HepG2 (cell line): ENCODE measurements at regions not wholly inside any gene's neighbourhood (a gene's known extent, or its start where the extent isn't known, plus 50 kb on each side); places are given as distances from the start of the nearest gene placed in this dataset.

Source experiments
- ATF7 ChIP-seq, 2 experiments: fragments of 450-650 bp in 1 of 2; sonication (generic) in 1 of 2; formaldehyde crosslinking in 1 of 2; IDR thresholded peaks; 2 replicates each; pipeline versions ENCODE4 v1.4.0 to v1.6.1; 2016 to 2020; ENCODE audit warnings: antibody characterized with exemption in 1 of 2, mild to moderate bottlenecking in 1 of 2, missing genetic modification reagents in 1 of 2
- HNF4G ChIP-seq, 2 experiments: sonication (generic) in 1 of 2; formaldehyde crosslinking in 1 of 2; IDR thresholded peaks; 2 replicates each; pipeline versions ENCODE4 v1.4.0 to v1.6.1; 2011 to 2020; ENCODE audit warnings: borderline replicate concordance in 2 of 2, low read depth in 2 of 2, mild to moderate bottlenecking in 2 of 2, low read length in 1 of 2, missing genetic modification reagents in 1 of 2, moderate library complexity in 1 of 2
- JDP2 ChIP-seq: sonication (generic); formaldehyde crosslinking; IDR thresholded peaks from 2 replicates; pipeline ENCODE4 v1.8.1; 2022; ENCODE audit warnings: missing genetic modification reagents, borderline replicate concordance
- MYNN ChIP-seq: sonication (generic); formaldehyde crosslinking; IDR thresholded peaks from 2 replicates; pipeline ENCODE4 v1.4.0; 2020; ENCODE audit warnings: mild to moderate bottlenecking, low read depth, missing genetic modification reagents
- POLR2A ChIP-seq, 2 experiments: IDR thresholded peaks; 2 replicates each; pipeline ENCODE4 v1.6.1; 2011; ENCODE audit warnings: low read depth in 2 of 2, low read length in 2 of 2, mild to moderate bottlenecking in 1 of 2, moderate library complexity in 1 of 2; ENCODE audit not compliant: insufficient read depth in 1 of 2
- RNF2 ChIP-seq: fragments of 450-650 bp; conservative IDR thresholded peaks from 2 replicates; pipeline ENCODE4 v1.6.1; 2016; ENCODE audit warnings: low read depth
- RORA ChIP-seq: sonication (generic); formaldehyde crosslinking; IDR thresholded peaks from 2 replicates; pipeline ENCODE4 v1.5.0; 2020; ENCODE audit warnings: mild to moderate bottlenecking, missing genetic modification reagents, moderate library complexity
- SP1 ChIP-seq, 2 experiments: fragments of 450-650 bp in 1 of 2; sonication (generic) in 1 of 2; formaldehyde crosslinking in 1 of 2; IDR thresholded peaks; 2 replicates each; pipeline versions ENCODE4 v1.4.0 to v1.6.1; 2016 to 2020; ENCODE audit warnings: missing genetic modification reagents in 1 of 2
- ZFP36 ChIP-seq: fragments of 150-350 bp; IDR thresholded peaks from 2 replicates; pipeline ENCODE4 v1.6.1; 2018; ENCODE audit warnings: borderline replicate concordance, low read length, low read depth; ENCODE audit not compliant: partially characterized antibody
- ZFP36L1 ChIP-seq: sonication (generic); formaldehyde crosslinking; IDR thresholded peaks from 2 replicates; pipeline ENCODE4 v1.8.0; 2022; ENCODE audit warnings: mild to moderate bottlenecking, missing genetic modification reagents, moderate library complexity
- TF ChIP-seq, protein P1 (sequence below): sonication (generic); formaldehyde crosslinking; IDR thresholded peaks from 2 replicates; pipeline ENCODE4 v1.5.0; 2020; ENCODE audit warnings: mild to moderate bottlenecking, missing genetic modification reagents, moderate library complexity
- TF ChIP-seq, protein P2 (sequence below): sonication (generic); formaldehyde crosslinking; conservative IDR thresholded peaks from 2 replicates; pipeline ENCODE4 v1.8.0; 2022; ENCODE audit warnings: mild to moderate bottlenecking, moderate library complexity, missing genetic modification reagents
- TF ChIP-seq, protein P3 (sequence below), 2 experiments: IDR thresholded peaks; 2 replicates each; pipeline ENCODE4 v1.6.1; 2011 to 2012; ENCODE audit warnings: low read length in 2 of 2, borderline replicate concordance in 1 of 2, low read depth in 1 of 2, mild to moderate bottlenecking in 1 of 2, moderate library complexity in 1 of 2

DNA sequence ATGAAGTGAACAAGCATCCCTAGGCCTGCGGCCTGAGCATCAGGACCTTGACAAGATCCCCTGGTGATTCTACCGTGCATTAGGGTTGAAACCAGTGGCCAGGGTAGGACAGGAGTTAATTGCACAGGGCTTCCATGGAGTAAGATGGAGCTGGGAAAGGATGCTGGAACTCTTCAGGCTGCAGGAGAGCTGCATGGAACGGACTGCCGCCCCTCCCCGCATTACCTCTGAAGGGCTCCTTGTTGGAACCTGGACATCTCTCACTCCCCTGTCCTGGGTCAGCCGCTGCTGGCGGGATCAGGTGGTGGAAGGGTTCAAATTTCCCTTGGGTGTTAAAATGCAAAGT lies 156.6 kb upstream of the ID2 start:
- TF ChIP-seq, protein P1, sequence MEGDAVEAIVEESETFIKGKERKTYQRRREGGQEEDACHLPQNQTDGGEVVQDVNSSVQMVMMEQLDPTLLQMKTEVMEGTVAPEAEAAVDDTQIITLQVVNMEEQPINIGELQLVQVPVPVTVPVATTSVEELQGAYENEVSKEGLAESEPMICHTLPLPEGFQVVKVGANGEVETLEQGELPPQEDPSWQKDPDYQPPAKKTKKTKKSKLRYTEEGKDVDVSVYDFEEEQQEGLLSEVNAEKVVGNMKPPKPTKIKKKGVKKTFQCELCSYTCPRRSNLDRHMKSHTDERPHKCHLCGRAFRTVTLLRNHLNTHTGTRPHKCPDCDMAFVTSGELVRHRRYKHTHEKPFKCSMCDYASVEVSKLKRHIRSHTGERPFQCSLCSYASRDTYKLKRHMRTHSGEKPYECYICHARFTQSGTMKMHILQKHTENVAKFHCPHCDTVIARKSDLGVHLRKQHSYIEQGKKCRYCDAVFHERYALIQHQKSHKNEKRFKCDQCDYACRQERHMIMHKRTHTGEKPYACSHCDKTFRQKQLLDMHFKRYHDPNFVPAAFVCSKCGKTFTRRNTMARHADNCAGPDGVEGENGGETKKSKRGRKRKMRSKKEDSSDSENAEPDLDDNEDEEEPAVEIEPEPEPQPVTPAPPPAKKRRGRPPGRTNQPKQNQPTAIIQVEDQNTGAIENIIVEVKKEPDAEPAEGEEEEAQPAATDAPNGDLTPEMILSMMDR (CRISPR knock-in tag) = no peak
- TF ChIP-seq, protein P2, sequence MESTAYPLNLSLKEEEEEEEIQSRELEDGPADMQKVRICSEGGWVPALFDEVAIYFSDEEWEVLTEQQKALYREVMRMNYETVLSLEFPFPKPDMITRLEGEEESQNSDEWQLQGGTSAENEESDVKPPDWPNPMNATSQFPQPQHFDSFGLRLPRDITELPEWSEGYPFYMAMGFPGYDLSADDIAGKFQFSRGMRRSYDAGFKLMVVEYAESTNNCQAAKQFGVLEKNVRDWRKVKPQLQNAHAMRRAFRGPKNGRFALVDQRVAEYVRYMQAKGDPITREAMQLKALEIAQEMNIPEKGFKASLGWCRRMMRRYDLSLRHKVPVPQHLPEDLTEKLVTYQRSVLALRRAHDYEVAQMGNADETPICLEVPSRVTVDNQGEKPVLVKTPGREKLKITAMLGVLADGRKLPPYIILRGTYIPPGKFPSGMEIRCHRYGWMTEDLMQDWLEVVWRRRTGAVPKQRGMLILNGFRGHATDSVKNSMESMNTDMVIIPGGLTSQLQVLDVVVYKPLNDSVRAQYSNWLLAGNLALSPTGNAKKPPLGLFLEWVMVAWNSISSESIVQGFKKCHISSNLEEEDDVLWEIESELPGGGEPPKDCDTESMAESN (CRISPR knock-in tag) = no peak
- TF ChIP-seq ZFP36L1 (CRISPR knock-in tag) (no peak), HNF4G (IDR thresholded peaks at IDR 0.05; ENCODE audit: borderline replicate concordance, low read depth, low read length) (0 out of 2 replicates have a peak, but pooled peaks have one; percentile 11), HNF4G (CRISPR knock-in tag; IDR thresholded peaks at IDR 0.05; ENCODE audit: borderline replicate concordance, low read depth) (no peak), SP1 (IDR thresholded peaks at IDR 0.05) (no peak), SP1 (CRISPR knock-in tag; IDR thresholded peaks at IDR 0.05) (no peak), RNF2 (no peak), JDP2 (CRISPR knock-in tag) (no peak), RORA (CRISPR knock-in tag) (no peak), ZFP36 (no peak), ATF7 (IDR thresholded peaks at IDR 0.05) (no peak), ATF7 (CRISPR knock-in tag; IDR thresholded peaks at IDR 0.05) (no peak), POLR2A (IDR thresholded peaks at IDR 0.05; ENCODE audit: insufficient read depth in 1 of 2, low read depth in 2 of 2, low read length in 2 of 2) (no peak), MYNN (no peak)
- TF ChIP-seq, protein P3, sequence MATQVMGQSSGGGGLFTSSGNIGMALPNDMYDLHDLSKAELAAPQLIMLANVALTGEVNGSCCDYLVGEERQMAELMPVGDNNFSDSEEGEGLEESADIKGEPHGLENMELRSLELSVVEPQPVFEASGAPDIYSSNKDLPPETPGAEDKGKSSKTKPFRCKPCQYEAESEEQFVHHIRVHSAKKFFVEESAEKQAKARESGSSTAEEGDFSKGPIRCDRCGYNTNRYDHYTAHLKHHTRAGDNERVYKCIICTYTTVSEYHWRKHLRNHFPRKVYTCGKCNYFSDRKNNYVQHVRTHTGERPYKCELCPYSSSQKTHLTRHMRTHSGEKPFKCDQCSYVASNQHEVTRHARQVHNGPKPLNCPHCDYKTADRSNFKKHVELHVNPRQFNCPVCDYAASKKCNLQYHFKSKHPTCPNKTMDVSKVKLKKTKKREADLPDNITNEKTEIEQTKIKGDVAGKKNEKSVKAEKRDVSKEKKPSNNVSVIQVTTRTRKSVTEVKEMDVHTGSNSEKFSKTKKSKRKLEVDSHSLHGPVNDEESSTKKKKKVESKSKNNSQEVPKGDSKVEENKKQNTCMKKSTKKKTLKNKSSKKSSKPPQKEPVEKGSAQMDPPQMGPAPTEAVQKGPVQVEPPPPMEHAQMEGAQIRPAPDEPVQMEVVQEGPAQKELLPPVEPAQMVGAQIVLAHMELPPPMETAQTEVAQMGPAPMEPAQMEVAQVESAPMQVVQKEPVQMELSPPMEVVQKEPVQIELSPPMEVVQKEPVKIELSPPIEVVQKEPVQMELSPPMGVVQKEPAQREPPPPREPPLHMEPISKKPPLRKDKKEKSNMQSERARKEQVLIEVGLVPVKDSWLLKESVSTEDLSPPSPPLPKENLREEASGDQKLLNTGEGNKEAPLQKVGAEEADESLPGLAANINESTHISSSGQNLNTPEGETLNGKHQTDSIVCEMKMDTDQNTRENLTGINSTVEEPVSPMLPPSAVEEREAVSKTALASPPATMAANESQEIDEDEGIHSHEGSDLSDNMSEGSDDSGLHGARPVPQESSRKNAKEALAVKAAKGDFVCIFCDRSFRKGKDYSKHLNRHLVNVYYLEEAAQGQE (IDR thresholded peaks at IDR 0.05; ENCODE audit: borderline replicate concordance in 1 of 2, low read depth in 1 of 2, low read length in 2 of 2) = no peak
